Muscle of arm (tissue), 1 donor: ENCODE measurements at regions not wholly inside any gene's neighbourhood (a gene's known extent, or its start where the extent isn't known, plus 50 kb on each side); places are given as distances from the start of the nearest gene placed in this dataset.
"Not testable (repeated sequence)": the region's sequence is repeated elsewhere in the genome, so short reads cannot be mapped to it uniquely, and the experiment has no call there.

Experiments
- DNase-seq: peaks from one replicate; pipeline ENCODE4 v3.0.0-alpha.2; 2013

DNA sequence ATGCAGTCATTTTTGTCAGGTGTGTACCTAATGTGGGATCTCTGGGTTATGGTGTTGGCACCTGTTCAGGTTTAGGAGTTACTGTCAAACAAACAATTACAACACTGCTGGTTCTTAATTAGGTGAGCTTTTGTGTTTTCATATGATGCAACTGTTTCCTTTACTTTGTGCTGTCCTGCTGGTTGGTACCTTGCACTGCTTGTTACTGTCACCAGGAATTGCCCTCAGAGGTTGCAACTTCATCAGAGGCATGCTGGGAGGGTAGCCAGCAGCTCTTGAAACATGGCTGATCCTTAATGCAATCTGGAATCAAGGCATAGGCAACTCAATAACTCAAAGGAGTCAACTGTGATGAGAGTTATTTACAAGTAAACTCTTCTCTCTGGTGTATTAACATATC is 400.3 kb downstream of the MIAT start:
- no peak for DNase-seq

DNA sequence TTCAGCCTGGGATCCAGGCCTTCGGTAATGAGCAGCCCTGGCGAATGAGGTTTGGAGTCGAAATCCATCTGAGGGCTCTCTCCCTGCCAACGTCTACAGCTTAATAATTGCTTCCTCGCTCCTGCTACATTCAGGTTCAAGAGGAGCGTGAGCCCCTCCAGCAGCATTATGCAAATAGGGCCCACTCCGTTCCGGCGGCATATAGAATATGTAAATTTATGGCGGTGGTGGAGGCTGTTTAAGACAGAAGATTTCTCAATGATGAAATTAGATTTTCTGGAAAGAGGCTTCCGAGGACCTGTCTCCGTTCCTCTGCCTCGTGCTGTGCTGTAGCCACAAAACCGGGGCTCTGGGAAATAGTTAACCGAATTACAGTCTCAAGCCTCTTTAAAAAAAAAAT is 402.8 kb downstream of the MIAT start:
- DNase-seq = no peak

DNA sequence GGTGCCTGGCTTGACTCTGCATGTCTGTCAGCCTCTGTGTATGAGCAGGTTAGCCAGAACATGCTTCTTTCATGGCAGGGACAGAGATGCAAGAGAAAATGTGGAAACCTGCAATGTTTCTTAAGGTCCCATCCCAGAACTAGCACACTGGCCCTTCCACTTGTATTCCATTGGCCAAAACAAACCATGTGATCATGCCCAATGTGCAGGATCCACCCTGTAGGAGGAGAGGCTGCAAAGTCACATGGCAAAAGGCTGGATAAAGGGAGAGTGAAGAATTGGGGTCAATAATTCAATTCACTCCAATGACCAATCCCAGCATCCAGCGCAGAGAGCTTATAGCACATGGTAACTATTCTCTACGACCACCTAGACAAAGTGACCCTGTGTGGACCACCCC is 405.5 kb downstream of the MIAT start:
- no peak for DNase-seq

DNA sequence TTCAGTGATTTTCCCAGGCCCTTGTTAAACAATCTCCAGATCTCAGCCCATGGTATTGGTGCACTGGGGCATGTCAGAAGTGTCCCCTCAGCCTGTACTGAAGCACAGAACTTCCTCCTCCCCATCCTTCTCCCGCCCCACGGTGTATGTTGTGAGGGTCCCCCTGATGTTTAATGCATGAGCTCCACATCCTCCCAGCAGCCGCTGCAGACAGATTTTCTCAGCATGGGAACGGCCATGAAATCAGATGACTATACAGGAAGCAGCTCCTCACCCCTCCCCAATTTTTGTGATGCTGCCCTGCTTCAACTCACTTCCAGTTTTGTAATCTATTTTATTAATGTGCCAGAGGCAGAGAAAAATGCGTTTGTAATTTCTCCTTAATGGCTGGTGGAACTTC is 406.0 kb downstream of the MIAT start:
- no peak for DNase-seq

DNA sequence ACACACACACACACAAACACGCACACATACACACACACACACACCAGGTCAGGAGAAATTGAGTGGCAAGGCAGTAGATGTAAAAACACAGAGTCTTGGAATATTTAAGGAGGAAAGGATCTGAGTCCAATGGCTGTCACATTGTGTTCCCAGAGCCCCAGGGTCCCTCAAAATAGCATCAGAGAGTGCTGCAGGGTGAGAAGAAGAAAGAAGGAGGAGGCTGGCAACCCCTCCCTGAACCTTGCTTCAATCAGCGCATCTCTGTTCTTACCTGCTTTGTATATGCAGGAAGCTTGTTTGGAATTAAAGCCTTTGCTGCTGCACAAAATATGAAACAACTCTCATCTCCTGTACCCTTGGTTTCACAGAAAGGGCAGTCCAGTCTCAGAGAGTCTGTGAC is 406.5 kb downstream of the MIAT start:
- DNase-seq = no peak

DNA sequence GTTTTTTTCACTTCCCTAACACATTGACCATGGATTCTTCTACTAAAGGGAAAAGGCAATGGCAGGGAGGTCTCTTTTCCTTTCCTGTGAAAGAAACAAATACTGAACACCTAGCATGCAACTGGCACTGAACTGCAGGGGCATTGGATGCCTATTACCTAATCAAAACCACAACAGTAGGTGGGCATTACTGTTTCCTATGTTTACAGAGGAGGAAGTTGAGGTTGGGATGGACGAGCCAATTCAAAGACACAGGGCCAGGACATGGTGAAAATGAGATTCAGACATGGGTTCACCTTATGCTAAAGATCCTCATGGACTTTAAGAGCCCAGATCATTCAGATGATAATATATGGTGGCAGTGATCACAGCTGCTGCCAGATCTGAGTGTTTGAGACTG is 407.0 kb downstream of the MIAT start:
- no peak for DNase-seq

DNA sequence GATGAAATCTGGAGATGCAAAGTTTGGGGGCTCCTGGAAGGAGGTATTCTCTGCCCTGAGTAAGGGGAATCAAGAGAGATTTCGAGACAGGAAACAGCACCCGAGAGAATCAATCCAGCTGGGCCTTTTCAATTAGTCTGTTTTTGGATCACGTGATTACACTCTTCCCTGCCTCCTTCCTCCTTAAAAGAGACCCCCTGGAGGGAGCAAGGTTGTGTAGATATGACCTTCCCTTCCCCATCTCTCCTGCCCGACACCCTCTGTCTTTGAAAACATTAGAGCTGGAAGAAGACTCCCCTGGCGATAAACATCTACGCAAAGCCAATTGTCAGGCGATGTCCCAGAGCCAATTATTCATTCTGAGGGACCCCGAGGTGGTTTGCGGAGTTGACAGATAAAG is 407.9 kb downstream of the MIAT start:
- DNase-seq = no peak

DNA sequence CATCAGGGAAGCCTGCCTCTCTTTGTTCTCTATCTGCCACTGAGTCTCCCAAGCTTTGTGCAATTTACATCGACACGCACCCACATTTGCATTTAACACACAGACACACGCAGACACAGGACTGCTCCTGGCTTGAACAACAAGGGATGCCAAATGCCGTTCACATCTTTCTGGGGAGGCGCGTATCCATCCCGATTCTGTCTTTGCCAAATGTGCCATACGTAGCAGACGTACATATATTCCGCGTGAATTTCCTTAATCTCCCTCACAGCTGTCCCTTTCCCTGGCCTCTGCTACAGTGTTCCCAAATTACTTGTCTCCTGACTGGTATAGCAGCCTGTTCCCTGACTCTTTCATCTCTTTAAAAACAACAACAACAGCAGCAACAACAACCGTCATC is 409.5 kb downstream of the MIAT start:
- DNase-seq = no peak

DNA sequence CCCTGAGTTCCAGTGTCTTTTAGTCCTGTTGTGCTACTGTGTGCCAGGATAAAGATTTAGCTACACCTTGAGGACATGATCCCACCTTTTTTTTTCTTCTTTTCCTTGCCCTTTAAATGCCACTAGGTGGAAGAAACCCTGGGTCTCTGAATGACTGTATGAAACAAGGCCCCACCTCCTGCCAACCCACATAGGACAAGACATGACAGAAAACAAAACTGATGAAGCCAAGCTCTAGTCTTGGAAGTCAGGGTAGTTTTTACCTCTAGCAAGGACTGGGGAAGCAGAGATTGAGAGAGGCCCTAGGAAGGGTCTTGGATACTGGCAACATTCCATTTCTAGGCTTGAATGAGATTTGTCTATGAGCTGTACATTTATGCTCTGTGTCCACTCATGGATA is 410.7 kb downstream of the MIAT start:
- no peak for DNase-seq

DNA sequence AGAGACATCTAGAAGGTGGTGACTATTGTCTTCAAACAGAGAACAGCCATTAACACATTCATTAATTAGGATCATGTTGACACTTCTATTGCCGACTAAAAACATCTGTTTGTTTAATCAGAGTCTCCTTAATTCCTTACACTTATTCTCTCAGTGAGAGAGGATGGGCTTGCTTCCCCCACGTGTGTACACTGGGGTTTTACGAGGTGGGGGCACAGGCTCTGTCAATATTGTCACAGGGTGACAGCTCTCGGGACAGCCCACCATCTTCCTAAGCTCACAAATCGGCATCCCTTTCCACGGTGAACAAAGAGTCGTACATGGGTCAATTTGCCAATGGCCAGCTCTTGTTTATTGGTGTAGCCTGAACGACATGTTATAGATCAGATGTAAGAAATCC is 413.2 kb downstream of the MIAT start:
- no peak for DNase-seq

DNA sequence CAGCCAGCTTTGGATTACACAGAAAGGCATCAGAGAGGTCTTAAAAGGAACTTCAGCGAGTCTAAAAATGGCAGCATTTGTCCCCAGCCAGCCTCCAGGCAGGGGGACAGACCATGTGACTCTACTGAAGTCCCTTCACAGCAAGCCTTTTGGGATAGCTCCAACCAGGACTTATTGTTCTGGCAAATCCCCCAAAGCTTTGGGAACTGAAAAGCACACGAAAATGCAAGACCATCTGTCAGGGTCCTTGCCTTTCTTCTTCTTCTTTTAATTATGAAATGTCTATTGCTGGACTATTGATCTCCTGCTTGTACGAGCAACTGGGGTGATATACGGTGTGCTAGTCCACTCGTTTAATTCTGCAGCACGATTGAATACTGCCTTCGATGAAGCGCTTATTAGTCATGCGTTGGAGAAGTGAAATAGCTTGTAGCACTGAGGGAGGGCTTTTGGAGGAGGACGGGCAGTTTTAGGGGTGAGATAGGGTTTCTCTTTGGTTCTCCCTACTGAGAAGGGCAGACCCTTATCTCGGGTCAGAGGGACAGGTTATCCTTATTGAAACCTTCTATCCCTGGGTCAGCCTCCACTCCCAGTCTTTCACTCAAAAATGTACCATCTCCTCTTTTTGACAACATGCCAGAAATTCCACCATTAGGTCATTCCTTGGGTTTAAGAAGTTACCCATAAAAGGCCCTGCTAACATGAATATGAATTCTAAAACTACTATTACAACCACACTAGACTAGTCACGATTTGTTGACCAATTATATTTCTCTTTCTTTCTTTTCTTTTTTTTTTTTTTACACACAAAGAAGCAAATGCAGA is 416.4 kb downstream of the MIAT start:
- DNase-seq = no peak

DNA sequence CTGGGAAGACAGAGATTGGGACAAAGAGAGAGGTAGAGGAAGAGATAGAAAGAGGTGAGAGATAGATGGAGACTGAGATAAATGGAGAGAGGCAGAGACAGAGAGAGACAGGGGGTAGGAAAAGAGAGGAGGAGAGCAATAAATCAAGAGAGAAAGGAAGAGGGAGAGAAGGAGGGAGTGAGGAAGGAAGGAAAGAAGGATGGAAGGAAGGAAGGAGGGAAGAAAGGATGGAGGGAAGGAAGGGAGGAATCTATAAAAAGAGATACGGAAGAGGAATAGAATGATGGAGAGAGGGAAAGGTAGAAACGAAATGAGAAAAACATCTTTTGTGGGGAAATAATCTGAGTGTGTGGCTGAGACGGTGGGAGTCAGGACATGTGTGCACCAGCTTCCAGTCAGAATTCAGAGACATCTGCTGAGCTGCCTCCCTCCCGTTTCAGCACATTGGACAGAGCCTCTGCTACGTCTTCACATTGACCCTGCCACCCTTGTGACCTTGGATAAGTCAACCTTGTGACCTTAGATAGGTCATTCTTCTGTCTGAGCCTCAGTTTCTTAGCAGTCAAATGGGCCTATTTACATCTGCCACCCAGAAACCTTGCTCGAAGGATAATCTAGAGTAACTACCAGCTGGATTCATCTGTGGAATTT is 417.8 kb downstream of the MIAT start:
- no peak for DNase-seq

DNA sequence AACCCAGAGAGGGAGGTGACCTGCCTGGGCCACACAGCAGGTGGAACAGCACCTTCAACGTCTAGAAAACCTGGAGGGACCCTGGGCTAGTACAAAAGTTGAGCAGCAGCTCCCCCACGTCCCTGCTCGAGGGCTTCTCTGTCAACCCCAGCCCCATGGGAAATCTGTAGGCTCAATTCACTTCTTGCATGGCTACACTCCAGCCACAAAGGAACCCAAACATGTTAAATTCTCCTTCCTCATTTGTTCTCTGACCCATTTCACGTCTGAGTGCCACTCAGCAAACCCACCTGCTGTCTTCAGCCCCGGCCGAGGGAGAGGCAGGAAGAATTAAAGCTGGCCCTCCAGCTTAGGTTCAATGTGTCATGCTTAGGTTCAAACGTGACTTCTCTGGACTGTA is 418.5 kb downstream of the MIAT start:
- no peak for DNase-seq

DNA sequence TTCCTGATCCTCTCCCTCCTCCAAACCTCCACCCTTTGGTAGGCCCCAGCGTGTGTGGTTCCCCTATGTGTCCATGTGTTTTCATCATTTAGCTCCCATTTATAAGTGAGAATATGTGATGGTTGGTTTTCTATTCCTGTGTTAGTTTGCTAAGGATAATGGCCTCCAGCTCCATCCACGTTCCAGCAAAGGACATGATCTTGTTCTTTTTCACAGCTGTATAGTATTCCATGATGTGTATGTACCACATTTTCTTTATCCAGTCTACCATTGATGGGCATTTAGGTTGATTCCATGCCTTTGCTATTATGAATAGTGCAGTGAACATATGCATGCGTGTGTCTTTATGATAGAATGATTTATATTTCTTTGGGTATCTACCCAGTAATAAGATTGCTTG is 420.7 kb downstream of the MIAT start:
- DNase-seq = not testable (repeated sequence)

DNA sequence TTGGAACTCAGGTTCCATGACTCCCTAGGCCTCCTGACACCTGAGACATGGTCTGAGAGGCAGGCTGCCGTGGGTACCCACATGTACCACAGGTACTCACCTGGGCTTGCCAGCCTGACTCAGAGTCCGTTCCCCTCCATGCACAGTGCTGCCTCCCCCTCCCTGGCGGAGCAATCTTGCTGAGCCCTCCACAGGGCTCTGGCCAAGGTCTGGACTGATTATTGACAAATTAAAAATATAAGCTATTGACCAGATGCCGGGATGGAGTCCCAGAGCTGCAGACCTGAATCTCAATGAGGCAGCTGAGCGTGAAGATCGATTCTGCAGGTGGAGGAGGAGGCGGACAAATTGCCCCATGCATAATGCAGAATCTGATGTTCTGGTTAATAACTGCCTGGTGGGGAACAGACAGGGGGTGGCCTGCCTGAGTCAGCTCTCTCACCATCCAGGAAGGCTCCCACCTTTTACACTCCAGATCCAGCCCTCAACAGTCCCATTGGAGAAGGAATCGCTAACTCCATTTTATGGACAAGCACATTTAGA is 422.7 kb downstream of the MIAT start:
- DNase-seq = no peak

DNA sequence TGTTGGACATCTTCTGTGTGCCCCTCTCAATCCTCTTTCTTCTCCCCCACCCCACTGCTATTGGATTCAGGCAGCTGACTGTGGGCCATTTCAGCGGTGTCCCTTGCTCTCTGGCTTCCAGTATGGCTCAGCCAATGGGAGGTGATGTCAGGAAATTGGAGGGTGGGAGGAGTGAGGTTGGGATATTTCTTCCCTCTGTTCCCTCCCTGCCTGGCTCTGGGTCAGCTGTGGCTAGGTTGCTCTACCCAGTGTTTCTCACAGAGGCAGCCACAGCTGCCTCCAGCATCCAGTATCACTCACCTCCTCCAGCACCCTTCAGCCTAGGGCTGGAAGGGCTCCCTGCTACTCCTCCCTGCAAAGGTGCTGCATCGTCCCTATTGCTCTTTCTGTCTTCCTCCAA is 423.5 kb downstream of the MIAT start:
- DNase-seq = no peak

DNA sequence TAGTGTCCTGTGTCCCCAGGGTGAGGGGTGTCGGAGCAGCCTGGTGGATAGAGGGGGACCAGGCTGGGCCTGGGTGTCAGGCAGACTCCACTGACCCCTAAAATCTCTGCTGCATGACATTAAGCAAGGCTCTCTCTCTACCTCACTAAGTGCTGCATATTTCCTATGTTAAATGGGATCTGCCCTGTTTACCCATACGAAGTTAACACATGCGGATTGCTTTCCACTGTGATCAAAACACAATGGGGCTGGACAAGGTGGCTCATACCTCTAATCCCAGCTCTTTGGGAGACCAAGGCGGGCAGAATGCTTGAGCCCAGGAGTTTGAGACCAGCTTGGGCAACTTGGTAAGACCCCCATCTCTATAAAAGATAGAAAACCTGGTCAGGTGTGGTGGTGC is 426.2 kb downstream of the MIAT start:
- DNase-seq = no peak

DNA sequence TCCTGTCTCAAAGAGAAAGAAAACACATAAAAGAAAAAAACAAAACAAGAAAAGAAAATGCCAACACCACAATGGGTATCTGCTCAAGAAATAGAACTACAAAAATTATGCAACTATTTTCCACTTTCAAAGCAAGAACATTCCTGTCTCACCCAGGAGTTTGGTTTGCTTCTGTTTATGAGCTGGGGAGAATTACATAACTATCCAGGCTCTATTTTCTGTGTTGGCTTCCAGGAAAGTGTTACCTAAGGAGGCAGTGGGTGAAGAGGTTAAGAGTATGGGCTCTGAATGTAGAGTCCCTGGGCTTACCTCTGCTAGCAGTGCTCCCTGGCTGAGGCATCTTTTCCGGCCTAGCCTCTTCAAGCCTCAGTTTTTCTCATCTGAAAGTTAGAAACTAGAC is 426.7 kb downstream of the MIAT start:
- no peak for DNase-seq

DNA sequence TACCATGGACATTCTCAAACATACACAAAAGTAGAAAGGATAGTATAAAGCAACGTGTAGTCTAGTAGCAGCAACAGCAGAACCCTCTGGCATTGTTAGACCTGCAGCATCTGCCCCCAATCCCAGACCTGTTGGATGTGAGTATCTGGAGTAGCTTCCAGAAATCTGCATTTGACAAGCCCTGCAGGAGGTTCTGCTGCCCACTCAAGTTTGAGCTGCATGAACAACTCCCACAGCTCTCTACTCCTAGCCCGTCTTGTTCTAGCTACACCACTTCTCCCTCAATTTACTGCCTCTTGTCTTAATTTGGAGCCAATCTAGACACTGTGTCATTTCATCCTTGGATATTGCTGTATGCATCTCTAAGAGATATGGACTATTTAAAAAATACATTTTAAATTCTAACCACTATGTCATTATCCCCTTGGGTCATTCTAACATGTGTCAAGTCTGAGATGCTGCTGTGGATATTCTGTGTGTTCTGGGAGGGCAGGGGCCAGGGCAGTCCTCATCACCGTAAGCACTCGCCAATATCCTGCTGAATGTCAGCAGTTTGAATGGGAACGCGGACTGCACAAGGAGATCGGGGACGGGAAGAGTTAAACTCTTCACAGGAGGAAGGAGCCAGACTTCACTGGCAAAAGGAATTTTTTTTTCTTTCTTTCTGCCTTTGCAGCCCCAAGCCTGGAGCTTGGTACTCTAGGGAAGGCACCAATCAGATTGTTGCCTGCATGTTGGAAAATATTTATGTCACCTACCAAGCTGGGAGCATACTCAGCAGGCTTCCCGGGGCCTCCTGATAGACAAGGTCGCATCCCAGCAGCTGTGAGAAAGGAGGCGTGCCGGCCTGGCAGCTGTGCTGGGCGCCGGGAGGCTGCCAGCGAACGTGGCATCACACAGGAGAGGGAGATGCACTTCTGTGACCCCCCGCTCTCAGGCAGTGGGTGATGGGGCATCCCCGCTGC is 429.0 kb downstream of the MIAT start:
- DNase-seq = no peak

DNA sequence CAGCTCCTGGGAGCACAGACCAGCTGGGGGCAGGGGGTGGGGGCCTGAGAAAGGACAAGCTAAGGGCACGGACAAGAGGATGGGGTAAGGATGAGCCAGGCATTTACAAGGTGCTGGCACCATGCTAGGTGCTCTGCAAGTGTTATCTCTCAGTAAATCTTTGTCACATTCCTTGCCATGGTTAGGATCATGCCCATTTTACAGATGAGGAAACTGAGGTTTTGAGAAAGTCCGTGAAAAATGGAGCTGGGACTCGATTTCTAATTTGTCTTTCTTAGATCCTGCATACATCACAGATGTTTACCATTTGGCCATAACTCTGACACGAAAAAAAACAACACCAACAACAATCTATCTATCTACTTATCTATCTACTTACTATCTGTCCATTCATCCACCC is 429.7 kb downstream of the MIAT start:
- no peak for DNase-seq

DNA sequence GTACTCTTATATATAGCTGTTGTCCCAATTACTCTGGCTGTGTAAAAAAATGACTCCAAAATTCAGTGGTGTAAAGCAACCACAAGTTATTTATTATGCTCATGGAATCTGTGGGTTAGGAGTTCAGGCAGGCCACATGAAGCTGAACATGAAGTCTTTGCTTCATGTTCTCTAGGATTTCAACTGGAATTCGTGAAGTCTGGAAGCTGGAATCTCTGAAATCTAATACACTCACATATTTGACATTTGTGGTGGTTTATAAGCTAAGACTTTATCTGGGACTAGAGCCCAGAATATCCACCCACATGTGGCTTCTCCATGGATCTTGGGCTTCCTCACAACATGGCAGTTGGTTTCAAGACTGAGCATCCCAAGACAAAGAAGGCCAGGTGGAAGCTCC is 430.6 kb downstream of the MIAT start:
- DNase-seq = no peak

DNA sequence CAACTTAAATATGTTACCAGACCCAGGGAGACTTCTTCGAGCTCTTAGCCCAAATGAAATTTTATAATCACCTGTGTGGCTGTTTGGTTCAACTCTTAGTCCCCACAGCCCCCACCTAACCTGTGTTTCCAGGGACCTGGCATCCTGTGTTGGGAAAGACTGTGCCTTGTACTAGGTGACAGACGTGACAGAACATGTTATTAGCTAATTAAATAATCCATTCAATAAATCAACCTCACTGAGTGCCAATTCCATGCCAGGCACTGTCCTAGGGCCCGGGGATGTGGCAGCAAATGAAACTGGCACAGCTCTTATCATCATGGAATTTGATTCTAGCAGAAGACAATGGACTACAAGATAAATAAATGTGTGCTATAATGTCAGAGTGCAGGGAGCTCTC is 431.9 kb downstream of the MIAT start:
- no peak for DNase-seq
